Stomach (tissue), 4 donors: ENCODE measurements at regions not wholly inside any gene's neighbourhood (a gene's known extent, or its start where the extent isn't known, plus 50 kb on each side); places are given as distances from the start of the nearest gene placed in this dataset.

Experiments used
- CTCF ChIP-seq, 7 experiments: fragments of 450-650 bp in 4 of 7; fragments of 200-600 bp in 3 of 7; sonication (generic) in 3 of 7; IDR thresholded peaks; one replicate each; pipeline ENCODE4 v1.5.1; 2016 to 2019; ENCODE audit warnings: antibody characterized with exemption in 7 of 7, control low read depth in 2 of 7, mild to moderate bottlenecking in 1 of 7
- POLR2A ChIP-seq, 4 donors: fragments of 450-650 bp; IDR thresholded peaks; one replicate each; pipeline ENCODE4 v1.6.1; 2016; ENCODE audit warnings: antibody characterized with exemption in 4 of 4, control low read depth in 2 of 4, mild to moderate bottlenecking in 1 of 4, moderate library complexity in 1 of 4
- POLR2AphosphoS5 ChIP-seq, 3 donors: sonication (generic); formaldehyde crosslinking; IDR thresholded peaks; one replicate each; pipeline ENCODE4 v1.6.1; 2016; ENCODE audit warnings: antibody characterized with exemption in 3 of 3

- TF ChIP-seq POLR2A (IDR thresholded peaks at IDR 0.05) (no peak), CTCF (IDR thresholded peaks at IDR 0.05) (no peak), POLR2AphosphoS5 (IDR thresholded peaks at IDR 0.05) (no peak)
These were observed 135.7 kb downstream of the DNAJB6 start for GRCh38 chr7:157472311-157473050.
